Upper lobe of right lung (tissue), 1 donor: ENCODE measurements at regions not wholly inside any gene's neighbourhood (a gene's known extent, or its start where the extent isn't known, plus 50 kb on each side); places are given as distances from the start of the nearest gene placed in this dataset.

ENCODE experiments used
- ATAC-seq: fragments of 200-7000 bp; cut with Tn5 transposase; one replicate; pipeline ENCODE4 v1.9.1; 2020; ENCODE audit warnings: mild to moderate bottlenecking, moderate library complexity
- DNase-seq: peaks from one replicate; pipeline ENCODE4 v3.0.0-alpha.2; 2020
- H3K27ac ChIP-seq: fragments of 200-600 bp; one replicate; pipeline ENCODE4 v1.8.0; 2022
- H3K27me3 ChIP-seq: fragments of 200-600 bp; one replicate; pipeline ENCODE4 v1.8.0; 2022; ENCODE audit warnings: mild to moderate bottlenecking
- H3K36me3 ChIP-seq: fragments of 200-600 bp; one replicate; pipeline ENCODE4 v1.8.0; 2022
- H3K4me1 ChIP-seq: fragments of 200-600 bp; one replicate; pipeline ENCODE4 v1.8.0; 2022
- H3K4me3 ChIP-seq: fragments of 200-600 bp; one replicate; pipeline ENCODE4 v1.8.0; 2022; ENCODE audit warnings: mild to moderate bottlenecking
- H3K9me3 ChIP-seq: fragments of 200-600 bp; one replicate; pipeline ENCODE4 v1.8.0; 2022
- CTCF ChIP-seq: fragments of 200-600 bp; IDR thresholded peaks from one replicate; pipeline ENCODE4 v1.8.0; 2022; ENCODE audit warnings: antibody characterized with exemption
- intact Hi-C: fragments of 100-400 bp; cut with DNase I; formaldehyde crosslinking; loops from one replicate; pipeline ENCODE4 v1.11.0; 2022
- donor health status: DM: no; HTN: yes; CAD: no; lungs with severe emphysema.

GRCh38 chr5:73328640-73329039 lies 119.9 kb downstream of the FOXD1 start:
- DNase-seq (no peak), ATAC-seq (peak; percentile 56)
- intact Hi-C loops = no loop called here
- no peaks in the 10 kb centered on the region for H3K36me3 ChIP-seq
- no peak overlapping the region for H3K27ac ChIP-seq
- H3K9me3 ChIP-seq = peaks cover 13% of the 10 kb centered on the region
- no peaks in the 10 kb centered on the region for H3K4me1 ChIP-seq
- TF ChIP-seq CTCF = no peak
- peaks cover 15% of the 10 kb centered on the region for H3K27me3 ChIP-seq
- no peak overlapping the region for H3K4me3 ChIP-seq

GRCh38 chr5:73327908-73328455 lies 120.6 kb downstream of the FOXD1 start:
- ATAC-seq = no peak
- H3K4me1 ChIP-seq = no peaks in the 10 kb centered on the region
- peaks cover 8% of the 10 kb centered on the region for H3K27me3 ChIP-seq
- no peak overlapping the region for H3K27ac ChIP-seq
- intact Hi-C loops = no loop called here
- TF ChIP-seq CTCF = no peak
- H3K9me3 ChIP-seq = peaks cover 13% of the 10 kb centered on the region
- H3K36me3 ChIP-seq = no peaks in the 10 kb centered on the region
- no peak for DNase-seq
- H3K4me3 ChIP-seq = no peak overlapping the region

- H3K4me1 ChIP-seq = no peaks in the 10 kb centered on the region
- intact Hi-C loops = no loop called here
- H3K27ac ChIP-seq = no peak overlapping the region
- H3K9me3 ChIP-seq = peaks cover 4% of the 10 kb centered on the region
- TF ChIP-seq CTCF = no peak
- H3K27me3 ChIP-seq = peaks cover 11% of the 10 kb centered on the region
- DNase-seq (no peak), ATAC-seq (no peak)
- no peaks in the 10 kb centered on the region for H3K36me3 ChIP-seq
- H3K4me3 ChIP-seq = no peak overlapping the region
These were observed 123.0 kb downstream of the FOXD1 start for GRCh38 chr5:73325546-73325945.

GRCh38 chr5:73323466-73323865 lies 125.1 kb downstream of the FOXD1 start:
- no peak for TF ChIP-seq CTCF
- DNase-seq (no peak), ATAC-seq (no peak)
- H3K36me3 ChIP-seq = no peaks in the 10 kb centered on the region
- no peaks in the 10 kb centered on the region for H3K9me3 ChIP-seq
- H3K27ac ChIP-seq = no peak overlapping the region
- H3K4me1 ChIP-seq = no peaks in the 10 kb centered on the region
- no peak overlapping the region for H3K4me3 ChIP-seq
- peaks cover 17% of the 10 kb centered on the region for H3K27me3 ChIP-seq
- intact Hi-C loops = no loop called here

GRCh38 chr5:73322437-73323076 lies 126.0 kb downstream of the FOXD1 start:
- DNase-seq (no peak), ATAC-seq (no peak)
- no peak for TF ChIP-seq CTCF
- Histone ChIP-seq H3K4me1 (no peaks in the 10 kb centered on the region), H3K27ac (no peak overlapping the region), H3K9me3 (no peaks in the 10 kb centered on the region), H3K27me3 (peaks cover 26% of the 10 kb centered on the region), H3K4me3 (no peak overlapping the region), H3K36me3 (no peaks in the 10 kb centered on the region)
- intact Hi-C loops = no loop called here
